Ishikawa (cell line): ENCODE measurements at regions not wholly inside any gene's neighbourhood (a gene's known extent, or its start where the extent isn't known, plus 50 kb on each side); places are given as distances from the start of the nearest gene placed in this dataset.

ENCODE experiments used
- CEBPB ChIP-seq: IDR thresholded peaks from 2 replicates; pipeline ENCODE4 v1.6.1; 2012
- CREB1 ChIP-seq: IDR thresholded peaks from 2 replicates; pipeline ENCODE4 v1.6.1; 2012; ENCODE audit warnings: low read depth
- EGR1 ChIP-seq: IDR thresholded peaks from 2 replicates; pipeline ENCODE4 v1.6.1; 2012
- EP300 ChIP-seq: IDR thresholded peaks from 2 replicates; pipeline ENCODE4 v1.6.1; 2012; ENCODE audit warnings: borderline replicate concordance
- FOXM1 ChIP-seq: IDR thresholded peaks from 2 replicates; pipeline ENCODE4 v1.6.1; 2012; ENCODE audit warnings: low read depth, borderline replicate concordance
- NFIC ChIP-seq: IDR thresholded peaks from 2 replicates; pipeline ENCODE4 v1.6.1; 2012
- RAD21 ChIP-seq: IDR thresholded peaks from 2 replicates; pipeline ENCODE4 v1.6.1; 2012; ENCODE audit warnings: low read depth
- TAF1 ChIP-seq: IDR thresholded peaks from 2 replicates; pipeline ENCODE4 v1.6.1; 2012; ENCODE audit warnings: low read depth, mild to moderate bottlenecking
- TCF12 ChIP-seq: IDR thresholded peaks from 2 replicates; pipeline ENCODE4 v1.6.1; 2012; ENCODE audit warnings: low read depth
- TEAD4 ChIP-seq: IDR thresholded peaks from 2 replicates; pipeline ENCODE4 v1.6.1; 2012
- YY1 ChIP-seq: IDR thresholded peaks from 2 replicates; pipeline ENCODE4 v1.6.1; 2012; ENCODE audit warnings: low read depth
- ZBTB7A ChIP-seq: IDR thresholded peaks from 2 replicates; pipeline ENCODE4 v1.6.1; 2012; ENCODE audit warnings: low read depth
- TF ChIP-seq, protein P1 (sequence below): IDR thresholded peaks from 2 replicates; pipeline ENCODE4 v1.6.1; 2012
- TF ChIP-seq, protein P2 (sequence below): IDR thresholded peaks from 2 replicates; pipeline ENCODE4 v1.6.1; 2012; ENCODE audit warnings: low read depth, mild to moderate bottlenecking

DNA sequence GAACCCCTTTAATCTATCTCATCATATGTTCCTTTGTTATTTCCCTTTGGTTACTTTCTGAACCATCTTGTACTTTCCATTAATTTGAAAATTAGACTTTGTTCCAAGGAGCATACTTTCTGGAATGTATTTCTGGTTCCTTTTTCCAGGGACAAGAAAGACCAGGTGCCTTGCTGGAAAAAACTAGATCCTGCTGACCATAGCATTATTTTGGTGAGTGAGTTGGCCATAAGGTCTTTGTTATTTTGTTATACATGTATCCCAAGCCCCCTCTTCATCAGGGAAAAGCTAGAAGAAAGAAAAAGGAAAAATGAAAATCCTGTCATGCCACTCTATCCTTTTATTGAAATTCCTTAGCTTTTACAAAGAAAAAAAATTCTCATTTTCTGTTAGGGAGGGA is 228.1 kb upstream of the TFPI start:
- TF ChIP-seq TAF1 (no peak), RAD21 (no peak), EP300 (no peak), YY1 (no peak), CREB1 (no peak), EGR1 (no peak), FOXM1 (no peak), ZBTB7A (no peak), NFIC (no peak), CEBPB (no peak), TCF12 (no peak), TEAD4 (no peak)
- TF ChIP-seq, protein P1, sequence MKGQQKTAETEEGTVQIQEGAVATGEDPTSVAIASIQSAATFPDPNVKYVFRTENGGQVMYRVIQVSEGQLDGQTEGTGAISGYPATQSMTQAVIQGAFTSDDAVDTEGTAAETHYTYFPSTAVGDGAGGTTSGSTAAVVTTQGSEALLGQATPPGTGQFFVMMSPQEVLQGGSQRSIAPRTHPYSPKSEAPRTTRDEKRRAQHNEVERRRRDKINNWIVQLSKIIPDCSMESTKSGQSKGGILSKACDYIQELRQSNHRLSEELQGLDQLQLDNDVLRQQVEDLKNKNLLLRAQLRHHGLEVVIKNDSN, result no peak
- TF ChIP-seq, protein P2, sequence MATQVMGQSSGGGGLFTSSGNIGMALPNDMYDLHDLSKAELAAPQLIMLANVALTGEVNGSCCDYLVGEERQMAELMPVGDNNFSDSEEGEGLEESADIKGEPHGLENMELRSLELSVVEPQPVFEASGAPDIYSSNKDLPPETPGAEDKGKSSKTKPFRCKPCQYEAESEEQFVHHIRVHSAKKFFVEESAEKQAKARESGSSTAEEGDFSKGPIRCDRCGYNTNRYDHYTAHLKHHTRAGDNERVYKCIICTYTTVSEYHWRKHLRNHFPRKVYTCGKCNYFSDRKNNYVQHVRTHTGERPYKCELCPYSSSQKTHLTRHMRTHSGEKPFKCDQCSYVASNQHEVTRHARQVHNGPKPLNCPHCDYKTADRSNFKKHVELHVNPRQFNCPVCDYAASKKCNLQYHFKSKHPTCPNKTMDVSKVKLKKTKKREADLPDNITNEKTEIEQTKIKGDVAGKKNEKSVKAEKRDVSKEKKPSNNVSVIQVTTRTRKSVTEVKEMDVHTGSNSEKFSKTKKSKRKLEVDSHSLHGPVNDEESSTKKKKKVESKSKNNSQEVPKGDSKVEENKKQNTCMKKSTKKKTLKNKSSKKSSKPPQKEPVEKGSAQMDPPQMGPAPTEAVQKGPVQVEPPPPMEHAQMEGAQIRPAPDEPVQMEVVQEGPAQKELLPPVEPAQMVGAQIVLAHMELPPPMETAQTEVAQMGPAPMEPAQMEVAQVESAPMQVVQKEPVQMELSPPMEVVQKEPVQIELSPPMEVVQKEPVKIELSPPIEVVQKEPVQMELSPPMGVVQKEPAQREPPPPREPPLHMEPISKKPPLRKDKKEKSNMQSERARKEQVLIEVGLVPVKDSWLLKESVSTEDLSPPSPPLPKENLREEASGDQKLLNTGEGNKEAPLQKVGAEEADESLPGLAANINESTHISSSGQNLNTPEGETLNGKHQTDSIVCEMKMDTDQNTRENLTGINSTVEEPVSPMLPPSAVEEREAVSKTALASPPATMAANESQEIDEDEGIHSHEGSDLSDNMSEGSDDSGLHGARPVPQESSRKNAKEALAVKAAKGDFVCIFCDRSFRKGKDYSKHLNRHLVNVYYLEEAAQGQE, result no peak
